ENCODE measurements at regions not wholly inside any gene's neighbourhood (a gene's known extent, or its start where the extent isn't known, plus 50 kb on each side); places are given as distances from the start of the nearest gene placed in this dataset.

- H4K20me1 ChIP-seq (ENCODE audit: insufficient read depth): no peaks in the 10 kb centered on the region
- TF ChIP-seq TAF1 (IDR thresholded peaks at IDR 0.05; ENCODE audit: low read depth): no peak
- no peak for TF ChIP-seq MXI1 (conservative IDR thresholded peaks at IDR 0.05; ENCODE audit: poor library complexity, severe bottlenecking)
- no peak for TF ChIP-seq REST (IDR thresholded peaks at IDR 0.05; ENCODE audit: borderline replicate concordance)
- TF ChIP-seq EP300 (conservative IDR thresholded peaks at IDR 0.05; ENCODE audit: poor library complexity, severe bottlenecking): no peak
- no peak for TF ChIP-seq RAD21 (conservative IDR thresholded peaks at IDR 0.05)
- no peak for TF ChIP-seq EZH2 (IDR thresholded peaks at IDR 0.05; ENCODE audit: borderline replicate concordance, insufficient read depth, low read length, poor library complexity, severe bottlenecking)
- no peak for TF ChIP-seq SMC3 (conservative IDR thresholded peaks at IDR 0.05; ENCODE audit: poor library complexity)
- no peak for TF ChIP-seq CTCF (IDR thresholded peaks at IDR 0.05; ENCODE audit: poor library complexity, severe bottlenecking)
- no peak for TF ChIP-seq POLR2AphosphoS5 (IDR thresholded peaks at IDR 0.05)
Observed at GRCh38 chr3:147483578-147483977, 74.4 kb downstream of the ZIC1 start.

GRCh38 chr3:147493065-147493464 is 83.9 kb downstream of the ZIC1 start:
- no peaks in the 10 kb centered on the region for H3F3A ChIP-seq (ENCODE audit: insufficient read depth, low read length, poor library complexity, severe bottlenecking)
- H3K9me3 ChIP-seq (ENCODE audit: low read length): no peaks in the 10 kb centered on the region

More at GRCh38 chr3:147483578-147483977, 74.4 kb downstream of the ZIC1 start:
- Histone ChIP-seq H3K27ac (ENCODE audit: low read length) (no peak overlapping the region), H3K27me3 (ENCODE audit: insufficient read depth, low read depth, low read length) (no peaks in the 10 kb centered on the region), H3K9me2 (ENCODE audit: insufficient read depth, low read length) (no peaks in the 10 kb centered on the region), H3F3A (ENCODE audit: insufficient read depth, low read length, poor library complexity, severe bottlenecking) (no peaks in the 10 kb centered on the region), H3K36me3 (ENCODE audit: insufficient read depth, low read length) (no peaks in the 10 kb centered on the region), H3K9ac (ENCODE audit: low read length) (no peak overlapping the region), H3K79me2 (replicated peaks; ENCODE audit: insufficient read depth, low read length) (no peaks in the 10 kb centered on the region), H3K9me3 (ENCODE audit: low read length) (no peaks in the 10 kb centered on the region), H2AFZ (ENCODE audit: low read depth, low read length) (no peak overlapping the region), H3K4me3 (ENCODE audit: low read length) (no peak overlapping the region), H3K4me2 (ENCODE audit: low read length) (no peak overlapping the region)

More at GRCh38 chr3:147493065-147493464, 83.9 kb downstream of the ZIC1 start:
- no peaks in the 10 kb centered on the region for H3K79me2 ChIP-seq (replicated peaks; ENCODE audit: insufficient read depth, low read length)
- no peak overlapping the region for H3K4me2 ChIP-seq (ENCODE audit: low read length)
- no peaks in the 10 kb centered on the region for H3K36me3 ChIP-seq (ENCODE audit: insufficient read depth, low read length)
- TF ChIP-seq SMC3 (conservative IDR thresholded peaks at IDR 0.05; ENCODE audit: poor library complexity): no peak
- no peak for TF ChIP-seq TAF1 (IDR thresholded peaks at IDR 0.05; ENCODE audit: low read depth)
- TF ChIP-seq CTCF (IDR thresholded peaks at IDR 0.05; ENCODE audit: poor library complexity, severe bottlenecking): no peak
- no peak for TF ChIP-seq POLR2AphosphoS5 (IDR thresholded peaks at IDR 0.05)
- TF ChIP-seq EP300 (conservative IDR thresholded peaks at IDR 0.05; ENCODE audit: poor library complexity, severe bottlenecking): no peak
- no peak for TF ChIP-seq REST (IDR thresholded peaks at IDR 0.05; ENCODE audit: borderline replicate concordance)
- no peak for TF ChIP-seq MXI1 (conservative IDR thresholded peaks at IDR 0.05; ENCODE audit: poor library complexity, severe bottlenecking)
- TF ChIP-seq RAD21 (conservative IDR thresholded peaks at IDR 0.05): no peak
- no peak for TF ChIP-seq EZH2 (IDR thresholded peaks at IDR 0.05; ENCODE audit: borderline replicate concordance, insufficient read depth, low read length, poor library complexity, severe bottlenecking)
- H2AFZ ChIP-seq (ENCODE audit: low read depth, low read length): no peak overlapping the region
- no peak overlapping the region for H3K27ac ChIP-seq (ENCODE audit: low read length)
- H4K20me1 ChIP-seq (ENCODE audit: insufficient read depth): no peaks in the 10 kb centered on the region
- H3K4me3 ChIP-seq (ENCODE audit: low read length): no peak overlapping the region
- H3K27me3 ChIP-seq (ENCODE audit: insufficient read depth, low read depth, low read length): no peaks in the 10 kb centered on the region
- no peaks in the 10 kb centered on the region for H3K9me2 ChIP-seq (ENCODE audit: insufficient read depth, low read length)
- H3K9ac ChIP-seq (ENCODE audit: low read length): no peak overlapping the region
